ENCODE measurements at regions not wholly inside any gene's neighbourhood (a gene's known extent, or its start where the extent isn't known, plus 50 kb on each side); places are given as distances from the start of the nearest gene placed in this dataset.

DNA sequence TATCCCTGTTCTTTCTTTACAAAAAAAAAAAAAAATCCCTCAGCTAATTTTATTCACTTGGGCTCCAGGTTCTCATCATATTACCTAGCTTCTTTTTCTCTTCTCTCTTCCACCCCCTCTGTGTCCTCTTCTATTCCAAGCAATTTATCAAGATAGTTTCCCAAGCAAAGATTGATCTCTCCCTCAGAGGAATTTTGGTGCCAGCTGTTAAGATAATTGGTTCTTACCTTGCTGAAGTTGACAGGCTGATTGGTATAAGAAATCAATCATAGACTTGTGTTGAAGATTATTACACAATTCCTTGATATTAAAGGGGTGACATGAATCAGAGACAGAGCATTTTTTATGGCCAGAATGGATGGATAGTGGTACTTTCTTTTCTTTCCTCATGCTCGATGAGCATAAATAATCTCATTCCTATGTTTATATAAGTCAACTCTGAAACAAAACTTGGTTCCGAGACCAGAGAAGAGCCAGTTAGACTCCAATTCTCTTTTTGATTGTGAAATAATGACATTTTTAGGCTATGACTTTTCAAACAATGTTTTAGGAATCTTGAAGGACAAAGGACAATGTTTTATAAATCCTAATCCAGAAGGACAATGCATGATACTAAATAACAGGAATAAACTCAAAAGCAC, 264.1 kb upstream of the PRKD1 start:
- TF ChIP-seq CTCF (IDR thresholded peaks at IDR 0.05; ENCODE audit: low read length) (no peak), EZH2phosphoT487 (IDR thresholded peaks at IDR 0.05; ENCODE audit: low read length) (no peak)
